CD4-positive, alpha-beta T cell (primary cell): ENCODE measurements at regions not wholly inside any gene's neighbourhood (a gene's known extent, or its start where the extent isn't known, plus 50 kb on each side); places are given as distances from the start of the nearest gene placed in this dataset.

Experiments used
- ATAC-seq: fragments of 200-7000 bp; cut with Tn5 transposase; one replicate; pipeline ENCODE4 v1.10.0; 2022; ENCODE audit warnings: mild to moderate bottlenecking; ENCODE audit not compliant: poor library complexity
- CTCF ChIA-PET: fragments of 350-600 bp; sonication (Branson Sonifier 250); formaldehyde crosslinking; loops from one replicate; lab custom pipeline; 2021; ENCODE audit warnings: antibody characterized with exemption, inconsistent platforms; lab: Charles Lee
- POLR2A ChIA-PET: fragments of 350-600 bp; sonication (Branson Sonifier 250); formaldehyde crosslinking; loops from one replicate; lab custom pipeline; 2021; ENCODE audit warnings: antibody characterized with exemption, inconsistent platforms; lab: Charles Lee
- DNase-seq, 14 experiments: peaks; one replicate each; pipeline ENCODE4 v3.0.0-alpha.2; 2013 to 2020; ENCODE audit warnings: mixed read lengths in 2 of 14
- H3K27ac ChIP-seq, 2 donors: one replicate each; pipeline versions ENCODE4 v1.5.1 to v1.7.0; 2013; ENCODE audit warnings: low read length in 2 of 2, low read depth in 1 of 2, mild to moderate bottlenecking in 1 of 2
- H3K27me3 ChIP-seq, 2 experiments: 1 replicate in 1 of 2; 2 replicates in 1 of 2; pipeline versions ENCODE4 v1.6.1 to v1.7.0; 2013; ENCODE audit warnings: low read length in 2 of 2, control low read depth in 1 of 2, mild to moderate bottlenecking in 1 of 2, moderate library complexity in 1 of 2; ENCODE audit not compliant: insufficient read depth in 2 of 2, control insufficient read depth in 1 of 2
- H3K36me3 ChIP-seq: one replicate; pipeline ENCODE4 v1.6.1; 2013; ENCODE audit warnings: low read length, control low read depth; ENCODE audit not compliant: insufficient read depth
- H3K4me1 ChIP-seq: one replicate; pipeline ENCODE4 v1.6.1; 2013; ENCODE audit warnings: low read length, control low read depth; ENCODE audit not compliant: insufficient read depth
- H3K4me3 ChIP-seq: one replicate; pipeline ENCODE4 v1.5.1; 2013; ENCODE audit warnings: mild to moderate bottlenecking, low read length, moderate library complexity
- H3K9me3 ChIP-seq, 2 experiments: 1 replicate in 1 of 2; 2 replicates in 1 of 2; pipeline versions ENCODE4 v1.6.1 to v1.7.0; 2013; ENCODE audit warnings: low read length in 2 of 2, mild to moderate bottlenecking in 2 of 2, control low read depth in 1 of 2, moderate library complexity in 1 of 2; ENCODE audit not compliant: control insufficient read depth in 1 of 2, insufficient read depth in 1 of 2
- H3K27ac Mint-ChIP-seq: one replicate; pipeline ENCODE4 v1.8.0; 2020; ENCODE audit warnings: mixed read lengths
- H3K27me3 Mint-ChIP-seq: one replicate; pipeline ENCODE4 v1.8.0; 2021; ENCODE audit warnings: mixed read lengths
- H3K36me3 Mint-ChIP-seq: one replicate; pipeline ENCODE4 v1.8.0; 2021; ENCODE audit warnings: low read depth, mixed read lengths
- H3K4me1 Mint-ChIP-seq: one replicate; pipeline ENCODE4 v1.8.0; 2021; ENCODE audit warnings: low read depth, mixed read lengths
- H3K4me3 Mint-ChIP-seq: one replicate; pipeline ENCODE4 v1.8.0; 2020; ENCODE audit warnings: mild to moderate bottlenecking, mixed read lengths
- H3K9me3 Mint-ChIP-seq: one replicate; pipeline ENCODE4 v1.8.0; 2020; ENCODE audit warnings: mixed read lengths
- CTCF ChIP-seq: fragments of 200-600 bp; IDR thresholded peaks from one replicate; pipeline ENCODE4 v1.8.0; 2022; ENCODE audit warnings: antibody characterized with exemption, mild to moderate bottlenecking
- intact Hi-C, 2 experiments: fragments of 100-400 bp; cut with DNase I in 1 of 2; cut with micrococcal nuclease in 1 of 2; formaldehyde crosslinking; loops; one replicate each; pipeline versions ENCODE4 v1.15.1 to v1.9.0; 2023 to 2025; cut with DNase I, micrococcal nuclease

GRCh38 chr6:82088978-82089771 is 158.4 kb downstream of the IBTK start:
- Histone ChIP-seq H3K36me3 (no peaks in the 10 kb centered on the region), H3K4me1 (no peaks in the 10 kb centered on the region), H3K27me3 (no peaks in the 10 kb centered on the region), H3K9me3 (no peaks in the 10 kb centered on the region), H3K27ac (no peak overlapping the region), H3K4me3 (no peak overlapping the region)
- ATAC-seq: no peak
- Mint-ChIP-seq H3K4me1 (no peaks in the 10 kb centered on the region), H3K27me3 (no peaks in the 10 kb centered on the region), H3K36me3 (no peaks in the 10 kb centered on the region), H3K27ac (no peak overlapping the region), H3K4me3 (no peak overlapping the region), H3K9me3 (no peaks in the 10 kb centered on the region)
- no peak for DNase-seq
- intact Hi-C loops: no loop called here
- no peak for TF ChIP-seq CTCF
- ChIA-PET POLR2A (no interaction called here), CTCF (no interaction called here)

- ChIA-PET POLR2A (interaction anchor here (0.6 kb wide), 1 partner anchor 18 kb away, joined by 4 read pairs; no protein-coding TSS in a partner anchor), CTCF (no interaction called here)
- no peaks in the 10 kb centered on the region for H3K9me3 ChIP-seq
- Mint-ChIP-seq H3K27ac (no peak overlapping the region), H3K27me3 (no peaks in the 10 kb centered on the region), H3K36me3 (no peaks in the 10 kb centered on the region), H3K9me3 (no peaks in the 10 kb centered on the region), H3K4me3 (no peak overlapping the region), H3K4me1 (no peaks in the 10 kb centered on the region)
- no peaks in the 10 kb centered on the region for H3K27me3 ChIP-seq
- TF ChIP-seq CTCF: no peak
- no peaks in the 10 kb centered on the region for H3K4me1 ChIP-seq
- intact Hi-C loops: no loop called here
- DNase-seq (no peak), ATAC-seq (no peak)
- H3K4me3 ChIP-seq: no peak overlapping the region
- no peak overlapping the region for H3K27ac ChIP-seq
- H3K36me3 ChIP-seq: no peaks in the 10 kb centered on the region
Measured at GRCh38 chr6:82086944-82087343, 160.6 kb downstream of the IBTK start.

GRCh38 chr6:82085701-82086100 is 161.8 kb downstream of the IBTK start:
- H3K9me3 ChIP-seq: no peaks in the 10 kb centered on the region
- Mint-ChIP-seq H3K36me3 (no peaks in the 10 kb centered on the region), H3K4me1 (no peaks in the 10 kb centered on the region), H3K4me3 (no peak overlapping the region), H3K27me3 (no peaks in the 10 kb centered on the region), H3K27ac (no peak overlapping the region), H3K9me3 (no peaks in the 10 kb centered on the region)
- H3K27me3 ChIP-seq: no peaks in the 10 kb centered on the region
- H3K27ac ChIP-seq: no peak overlapping the region
- no peaks in the 10 kb centered on the region for H3K36me3 ChIP-seq
- CTCF ChIA-PET: no interaction called here
- H3K4me3 ChIP-seq: no peak overlapping the region
- no peak for ATAC-seq
- no peak for TF ChIP-seq CTCF
- no peak for DNase-seq
- no peaks in the 10 kb centered on the region for H3K4me1 ChIP-seq
- intact Hi-C loops: no loop called here
- POLR2A ChIA-PET: no interaction called here
